H1 (cell line): ENCODE measurements at regions not wholly inside any gene's neighbourhood (a gene's known extent, or its start where the extent isn't known, plus 50 kb on each side); places are given as distances from the start of the nearest gene placed in this dataset.

Experiments used
- CTCF ChIA-PET: fragments of 300-600 bp; sonication (Branson Sonifier 250); formaldehyde crosslinking; loops from one replicate; lab custom pipeline; 2021; ENCODE audit not compliant: partially characterized antibody; lab: Charles Lee
- POLR2A ChIA-PET: fragments of 300-600 bp; sonication (Branson Sonifier 250); formaldehyde crosslinking; loops from one replicate; lab custom pipeline; 2021; ENCODE audit warnings: inconsistent platforms; ENCODE audit not compliant: partially characterized antibody; lab: Charles Lee
- DNase-seq, 2 experiments: peaks; one replicate each; pipeline versions ENCODE4 v3.0.0 to v3.0.0-alpha.2; 2010 to 2022; ENCODE audit warnings: low spot score in 2 of 2, low read depth in 1 of 2, mixed read lengths in 1 of 2
- FAIRE-seq: peaks from 2 replicates; lab custom pipeline; 2011; peaks lifted over from hg19 to GRCh38; lab: Jason Lieb, UNC
- H2AFZ ChIP-seq: 2 replicates; pipeline ENCODE4 v1.8.1; 2012; ENCODE audit warnings: low read length, inconsistent platforms
- H2AK5ac ChIP-seq: 2 replicates; pipeline ENCODE4 v1.6.1; 2013; ENCODE audit warnings: low read depth, low read length
- H2BK120ac ChIP-seq: replicated peaks from 2 replicates; pipeline ENCODE3; 2013; ENCODE audit warnings: low read depth, low read length, inconsistent platforms
- H2BK12ac ChIP-seq: 2 replicates; pipeline ENCODE4 v1.6.1; 2013; ENCODE audit warnings: low read depth, low read length
- H2BK15ac ChIP-seq: 2 replicates; pipeline ENCODE4 v1.6.1; 2013; ENCODE audit warnings: low read length
- H2BK20ac ChIP-seq: 2 replicates; pipeline ENCODE4 v1.6.1; 2013; ENCODE audit warnings: low read length
- H2BK5ac ChIP-seq: 2 replicates; pipeline ENCODE4 v1.6.1; 2013; ENCODE audit warnings: low read depth, low read length
- H3K14ac ChIP-seq: 2 replicates; pipeline ENCODE4 v1.6.1; 2013; ENCODE audit warnings: inconsistent platforms; ENCODE audit not compliant: insufficient read length
- H3K18ac ChIP-seq: 2 replicates; pipeline ENCODE4 v1.6.1; 2013; ENCODE audit warnings: low read length; ENCODE audit errors: extremely low read depth
- H3K23ac ChIP-seq: 2 replicates; pipeline ENCODE4 v1.6.1; 2013; ENCODE audit warnings: inconsistent platforms; ENCODE audit not compliant: insufficient read length
- H3K23me2 ChIP-seq: 2 replicates; pipeline ENCODE4 v1.6.1; 2013; ENCODE audit warnings: low read depth, low read length
- H3K27ac ChIP-seq: 2 replicates; pipeline ENCODE4 v1.6.1; 2011; ENCODE audit warnings: low read depth, low read length, inconsistent platforms
- H3K27me3 ChIP-seq, 4 experiments: replicated peaks in 1 of 4; 1 replicate in 1 of 4; 2 replicates in 3 of 4; pipeline versions ENCODE4 v1.6.1 to v1.8.1; 2011 to 2013; ENCODE audit warnings: low read length in 3 of 4, mild to moderate bottlenecking in 3 of 4, inconsistent platforms in 2 of 4, mixed read lengths in 2 of 4, moderate library complexity in 1 of 4; ENCODE audit not compliant: control insufficient read depth in 3 of 4, insufficient read depth in 3 of 4; ENCODE audit errors: extremely low read depth in 1 of 4
- H3K36me3 ChIP-seq, 4 experiments: 2 replicates each; pipeline versions ENCODE4 v1.6.1 to v1.8.1; 2011 to 2013; ENCODE audit warnings: mild to moderate bottlenecking in 4 of 4, low read length in 3 of 4, moderate library complexity in 2 of 4, control low read depth in 1 of 4, inconsistent platforms in 1 of 4; ENCODE audit not compliant: insufficient read depth in 4 of 4, control insufficient read depth in 2 of 4
- H3K4ac ChIP-seq: replicated peaks from 2 replicates; pipeline ENCODE3; 2013; ENCODE audit warnings: low read length, low read depth, mixed read lengths, inconsistent platforms; ENCODE audit not compliant: insufficient read length
- H3K4me1 ChIP-seq, 4 experiments: replicated peaks in 1 of 4; 1 replicate in 1 of 4; 2 replicates in 3 of 4; pipeline versions ENCODE4 v1.6.1 to v1.8.1; 2011 to 2013; ENCODE audit warnings: low read length in 3 of 4, inconsistent platforms in 2 of 4, mixed read lengths in 1 of 4; ENCODE audit not compliant: insufficient read depth in 4 of 4, control insufficient read depth in 3 of 4
- H3K4me2 ChIP-seq, 2 experiments: 2 replicates each; pipeline versions ENCODE4 v1.6.1 to v1.8.1; 2011 to 2013; ENCODE audit warnings: low read depth in 2 of 2, low read length in 2 of 2, control low read depth in 1 of 2, inconsistent platforms in 1 of 2, mild to moderate bottlenecking in 1 of 2; ENCODE audit not compliant: insufficient read depth in 1 of 2
- H3K4me3 ChIP-seq, 4 experiments: fragments of 200-600, 300-600 bp in 1 of 4; sonication (generic), shearing (Covaris generic), sonication (Bioruptor Twin) in 1 of 4; 2 replicates each; pipeline versions ENCODE4 v1.5.1 to v1.8.1; 2011 to 2016; ENCODE audit warnings: low read length in 4 of 4, low read depth in 3 of 4, control low read depth in 2 of 4, inconsistent platforms in 2 of 4, mild to moderate bottlenecking in 2 of 4, mixed read lengths in 1 of 4, moderate library complexity in 1 of 4; ENCODE audit not compliant: insufficient read depth in 2 of 4; ENCODE audit errors: extremely low read depth in 1 of 4
- H3K56ac ChIP-seq: replicated peaks from 2 replicates; pipeline ENCODE3; 2013; ENCODE audit warnings: low read depth, mild to moderate bottlenecking, mixed read lengths, low read length, inconsistent platforms; ENCODE audit not compliant: insufficient read length
- H3K79me1 ChIP-seq: 2 replicates; pipeline ENCODE4 v1.6.1; 2013; ENCODE audit warnings: low read depth, low read length, control low read depth
- H3K79me2 ChIP-seq, 2 experiments: 2 replicates each; pipeline versions ENCODE4 v1.6.1 to v1.8.1; 2012 to 2013; ENCODE audit warnings: low read length in 2 of 2, mild to moderate bottlenecking in 2 of 2, inconsistent platforms in 1 of 2; ENCODE audit not compliant: insufficient read depth in 2 of 2, control insufficient read depth in 1 of 2
- H3K9ac ChIP-seq, 4 experiments: replicated peaks in 1 of 4; 1 replicate in 1 of 4; 2 replicates in 3 of 4; pipeline versions ENCODE4 v1.6.1 to v1.8.1; 2011 to 2013; ENCODE audit warnings: low read depth in 3 of 4, low read length in 3 of 4, control low read depth in 2 of 4, mild to moderate bottlenecking in 2 of 4, moderate library complexity in 2 of 4, inconsistent platforms in 1 of 4; ENCODE audit errors: extremely low read depth in 1 of 4
- H3K9me3 ChIP-seq, 2 experiments: 2 replicates each; pipeline versions ENCODE4 v1.6.1 to v1.8.1; 2012 to 2013; ENCODE audit warnings: mild to moderate bottlenecking in 2 of 2, moderate library complexity in 2 of 2, control low read depth in 1 of 2, inconsistent platforms in 1 of 2, low read depth in 1 of 2, low read length in 1 of 2, mixed read lengths in 1 of 2; ENCODE audit not compliant: insufficient read depth in 2 of 2
- H4K20me1 ChIP-seq, 2 experiments: replicated peaks in 1 of 2; 2 replicates each; pipeline versions ENCODE3 to v1.8.1; 2011 to 2013; ENCODE audit warnings: inconsistent platforms in 2 of 2, low read length in 2 of 2, mild to moderate bottlenecking in 1 of 2; ENCODE audit not compliant: insufficient read depth in 2 of 2, control insufficient read depth in 1 of 2
- H4K5ac ChIP-seq: 2 replicates; pipeline ENCODE4 v1.6.1; 2013; ENCODE audit warnings: low read length, low read depth, mixed read lengths, inconsistent platforms; ENCODE audit not compliant: insufficient read length
- H4K8ac ChIP-seq: 2 replicates; pipeline ENCODE4 v1.8.0; 2013; ENCODE audit warnings: mild to moderate bottlenecking, moderate library complexity, low read length, inconsistent platforms; ENCODE audit not compliant: insufficient read depth; ENCODE audit errors: extremely low read depth
- H4K91ac ChIP-seq: replicated peaks from 2 replicates; pipeline ENCODE3; 2013; ENCODE audit warnings: low read length, mixed read lengths, inconsistent platforms; ENCODE audit not compliant: insufficient read length
- BRCA1 ChIP-seq: IDR thresholded peaks from 2 replicates; pipeline ENCODE4 v1.6.1; 2012; ENCODE audit warnings: low read depth, low read length, improper control_type of control experiment
- FOSL1 ChIP-seq: IDR thresholded peaks from 2 replicates; pipeline ENCODE4 v1.6.1; 2011; ENCODE audit warnings: mild to moderate bottlenecking, low read depth, low read length, moderate library complexity; ENCODE audit not compliant: insufficient read depth
- JUN ChIP-seq: IDR thresholded peaks from 2 replicates; pipeline ENCODE4 v1.6.1; 2011; ENCODE audit warnings: low read depth, mild to moderate bottlenecking, improper control_type of control experiment, low read length
- POLR2AphosphoS5 ChIP-seq: IDR thresholded peaks from 2 replicates; pipeline ENCODE4 v1.6.1; 2011; ENCODE audit warnings: low read depth, low read length
- TCF12 ChIP-seq: IDR thresholded peaks from 2 replicates; pipeline ENCODE4 v1.6.1; 2011; ENCODE audit warnings: low read depth, mild to moderate bottlenecking, low read length
- WGBS, 2 experiments: shearing (Covaris generic) in 1 of 2; methylation state at CpG; one replicate each; pipeline versions ENCODE4 v1.1.6 to v1.1.7; 2013 to 2015; ENCODE audit warnings: low lambda C conversion rate in 2 of 2, mixed read lengths in 2 of 2, inconsistent platforms in 1 of 2, low coverage in 1 of 2, missing lambda C conversion rate in 1 of 2; ENCODE audit not compliant: insufficient replicate concordance in 2 of 2, insufficient coverage in 1 of 2, insufficient read length in 1 of 2; ENCODE audit errors: extremely low coverage in 1 of 2, missing lambda C conversion rate in 1 of 2; 5-methylcytosine and 5-hydroxymethylcytosine counted together
- TF ChIP-seq, protein P1 (sequence below), 3 experiments: IDR thresholded peaks; 1 replicate in 2 of 3; 2 replicates in 1 of 3; pipeline versions ENCODE4 v1.5.1 to v1.6.1; 2011; ENCODE audit warnings: low read length in 3 of 3, mild to moderate bottlenecking in 3 of 3, inconsistent platforms in 2 of 3, low read depth in 1 of 3, moderate library complexity in 1 of 3; ENCODE audit not compliant: insufficient read depth in 1 of 3; ENCODE audit errors: control extremely low read depth in 1 of 3
- TF ChIP-seq, protein P2 (sequence below): IDR thresholded peaks from 2 replicates; pipeline ENCODE4 v1.6.1; 2012; ENCODE audit warnings: inconsistent platforms
- TF ChIP-seq, protein P3 (sequence below): IDR thresholded peaks from 2 replicates; pipeline ENCODE4 v1.6.1; 2012; ENCODE audit warnings: inconsistent platforms

- Histone ChIP-seq H3K9me3 (no peaks in the 10 kb centered on the region), H3K79me1 (no peaks in the 10 kb centered on the region), H3K4me2 (no peak overlapping the region), H2AFZ (0 out of 2 replicates have a peak overlapping the region, but pooled peaks have one; percentile 44), H3K27ac (no peak overlapping the region), H4K5ac (no peak overlapping the region), H3K18ac (no peak overlapping the region), H3K4me1 (peaks cover 0 to 5% (median 0%) of the 10 kb centered on the region in 4 experiments; a peak in 1 of 7 replicates), H3K4ac (no peak overlapping the region), H3K56ac (no peak overlapping the region), H3K23me2 (no peaks in the 10 kb centered on the region), H2BK12ac (no peak overlapping the region), H3K4me3 (no peak overlapping the region), H4K91ac (no peak overlapping the region), H3K36me3 (no peaks in the 10 kb centered on the region), H2BK20ac (no peak overlapping the region), H3K79me2 (no peaks in the 10 kb centered on the region), H4K8ac (no peak overlapping the region), H2AK5ac (no peak overlapping the region), H3K27me3 (no peaks in the 10 kb centered on the region), H2BK5ac (no peak overlapping the region), H2BK15ac (no peak overlapping the region), H3K9ac (no peak overlapping the region), H3K23ac (no peak overlapping the region), H3K14ac (no peak overlapping the region), H4K20me1 (no peaks in the 10 kb centered on the region), H2BK120ac (no peak overlapping the region)
- TF ChIP-seq, protein P1, sequence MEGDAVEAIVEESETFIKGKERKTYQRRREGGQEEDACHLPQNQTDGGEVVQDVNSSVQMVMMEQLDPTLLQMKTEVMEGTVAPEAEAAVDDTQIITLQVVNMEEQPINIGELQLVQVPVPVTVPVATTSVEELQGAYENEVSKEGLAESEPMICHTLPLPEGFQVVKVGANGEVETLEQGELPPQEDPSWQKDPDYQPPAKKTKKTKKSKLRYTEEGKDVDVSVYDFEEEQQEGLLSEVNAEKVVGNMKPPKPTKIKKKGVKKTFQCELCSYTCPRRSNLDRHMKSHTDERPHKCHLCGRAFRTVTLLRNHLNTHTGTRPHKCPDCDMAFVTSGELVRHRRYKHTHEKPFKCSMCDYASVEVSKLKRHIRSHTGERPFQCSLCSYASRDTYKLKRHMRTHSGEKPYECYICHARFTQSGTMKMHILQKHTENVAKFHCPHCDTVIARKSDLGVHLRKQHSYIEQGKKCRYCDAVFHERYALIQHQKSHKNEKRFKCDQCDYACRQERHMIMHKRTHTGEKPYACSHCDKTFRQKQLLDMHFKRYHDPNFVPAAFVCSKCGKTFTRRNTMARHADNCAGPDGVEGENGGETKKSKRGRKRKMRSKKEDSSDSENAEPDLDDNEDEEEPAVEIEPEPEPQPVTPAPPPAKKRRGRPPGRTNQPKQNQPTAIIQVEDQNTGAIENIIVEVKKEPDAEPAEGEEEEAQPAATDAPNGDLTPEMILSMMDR (IDR thresholded peaks at IDR 0.05; ENCODE audit: control extremely low read depth in 1 of 3, insufficient read depth in 1 of 3, low read depth in 1 of 3, low read length in 3 of 3) = no peak
- TF ChIP-seq, protein P2, sequence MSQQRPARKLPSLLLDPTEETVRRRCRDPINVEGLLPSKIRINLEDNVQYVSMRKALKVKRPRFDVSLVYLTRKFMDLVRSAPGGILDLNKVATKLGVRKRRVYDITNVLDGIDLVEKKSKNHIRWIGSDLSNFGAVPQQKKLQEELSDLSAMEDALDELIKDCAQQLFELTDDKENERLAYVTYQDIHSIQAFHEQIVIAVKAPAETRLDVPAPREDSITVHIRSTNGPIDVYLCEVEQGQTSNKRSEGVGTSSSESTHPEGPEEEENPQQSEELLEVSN = no peak
- no peak for TF ChIP-seq FOSL1
- TF ChIP-seq, protein P3, sequence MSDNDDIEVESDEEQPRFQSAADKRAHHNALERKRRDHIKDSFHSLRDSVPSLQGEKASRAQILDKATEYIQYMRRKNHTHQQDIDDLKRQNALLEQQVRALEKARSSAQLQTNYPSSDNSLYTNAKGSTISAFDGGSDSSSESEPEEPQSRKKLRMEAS = no peak
- no peak for TF ChIP-seq TCF12
- no peak for TF ChIP-seq BRCA1
- TF ChIP-seq POLR2AphosphoS5 = no peak
- no peak for TF ChIP-seq JUN
- WGBS, 2 experiments = 77 to 90% methylated on average over 3 to 7 of the region's 7 CpGs
- no peak for DNase-seq
- CTCF ChIA-PET = interaction anchor here (0.6 kb wide), 2 partner anchors 26 to 301 kb away, joined by 3 to 4 read pairs; no protein-coding TSS in a partner anchor
- POLR2A ChIA-PET = no interaction called here
- FAIRE-seq = no peak
Measured at GRCh38 chr2:150917961-150918713, 343.5 kb downstream of the RBM43 start.
